Activated CD8-positive, alpha-beta memory T cell treated with anti-CD3 and anti-CD28 coated beads for 24 hours (primary cell): ENCODE measurements at regions not wholly inside any gene's neighbourhood (a gene's known extent, or its start where the extent isn't known, plus 50 kb on each side); places are given as distances from the start of the nearest gene placed in this dataset.

Experiments
- DNase-seq: peaks from one replicate; pipeline ENCODE4 v3.0.0-alpha.2; 2020

DNA sequence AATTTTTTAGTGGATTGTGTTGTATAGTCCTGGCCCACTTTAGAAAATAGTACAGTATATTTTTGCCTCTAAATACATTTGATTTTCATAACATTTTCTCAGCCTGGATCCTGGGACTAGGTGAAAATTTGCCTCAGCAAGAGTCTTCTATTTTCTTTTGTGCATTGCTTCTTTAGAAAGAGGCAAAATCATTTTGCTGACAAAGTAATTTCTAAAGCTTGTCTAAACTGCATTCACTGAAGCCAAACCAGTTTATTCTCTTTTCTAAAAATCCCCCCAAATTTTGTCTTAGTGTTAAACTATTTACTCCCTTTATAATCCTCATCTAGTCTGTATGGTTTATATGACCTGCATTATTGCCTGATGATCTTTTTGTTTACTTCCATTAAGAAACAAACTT lies 326.3 kb downstream of the C4orf33 start:
- DNase-seq, result no peak

DNA sequence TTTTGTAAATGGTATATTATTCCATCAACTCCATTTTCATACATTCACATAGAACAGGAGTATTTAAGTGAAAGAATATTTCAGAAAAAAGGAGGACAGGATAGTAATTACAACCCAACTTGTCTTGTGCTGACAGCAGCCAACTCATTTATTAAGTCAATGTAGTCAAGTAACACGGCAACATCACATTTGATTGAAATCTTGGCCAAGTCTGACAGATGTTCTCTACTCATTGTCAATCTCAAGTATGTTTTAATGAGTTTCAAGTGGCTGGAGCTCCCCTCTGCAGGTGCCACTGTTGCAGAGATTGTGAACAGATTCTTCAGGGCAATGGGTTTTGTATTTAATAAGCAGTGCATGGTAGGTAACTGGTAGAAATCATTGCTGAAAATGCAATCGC lies 332.5 kb downstream of the C4orf33 start:
- no peak for DNase-seq

DNA sequence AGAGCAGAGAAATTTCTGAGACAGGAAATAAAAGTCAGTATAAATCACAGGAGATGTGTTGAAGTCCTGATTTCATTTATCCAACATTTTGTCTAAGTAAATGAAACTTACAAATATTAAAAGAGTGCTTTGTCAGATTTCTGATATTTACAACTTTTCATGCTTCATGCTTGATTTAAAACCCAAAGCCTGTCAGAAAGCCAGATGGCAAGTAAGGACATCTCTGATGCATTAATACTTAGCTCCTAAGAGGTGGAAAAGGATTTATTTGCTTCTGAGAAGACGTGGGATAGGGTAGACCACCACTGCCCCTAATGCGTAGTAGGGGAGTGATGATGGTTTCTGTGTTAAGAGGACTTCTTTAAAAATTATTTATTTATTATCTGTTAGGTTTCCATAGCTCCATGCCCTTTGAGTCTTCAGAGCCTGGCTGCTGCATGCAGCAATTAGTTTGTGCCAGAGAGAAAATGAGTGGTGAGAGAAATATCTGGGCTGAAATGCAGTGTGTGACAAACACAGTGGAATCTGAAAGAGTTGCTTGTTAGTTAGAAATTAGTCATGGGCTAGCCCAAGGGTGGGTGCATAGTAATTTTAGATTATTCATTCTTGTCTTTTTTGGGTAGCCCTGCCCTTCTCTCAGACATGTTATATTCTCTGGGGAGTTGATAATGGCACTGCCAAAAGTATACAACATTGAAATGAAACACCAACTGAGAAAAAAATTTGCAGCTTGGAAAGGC lies 333.8 kb downstream of the C4orf33 start:
- DNase-seq, result no peak

DNA sequence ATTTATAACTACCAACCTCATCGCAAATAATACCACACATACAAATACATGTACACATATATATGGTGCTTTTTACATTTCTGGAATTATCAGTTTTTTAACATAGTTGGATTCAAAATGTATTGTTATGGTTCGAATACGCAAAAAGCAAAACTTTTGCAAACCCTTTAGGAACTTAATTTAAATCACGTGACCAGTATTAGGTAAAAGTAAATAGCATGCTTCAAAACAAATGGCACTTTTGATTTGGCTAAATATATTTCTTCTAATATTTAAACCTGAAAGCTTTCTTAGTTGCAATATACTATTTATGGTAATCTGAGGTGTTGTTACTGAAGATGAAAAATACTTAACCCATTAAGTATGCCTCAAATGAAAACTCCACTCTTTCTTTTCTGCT lies 341.4 kb downstream of the C4orf33 start:
- no peak for DNase-seq

DNA sequence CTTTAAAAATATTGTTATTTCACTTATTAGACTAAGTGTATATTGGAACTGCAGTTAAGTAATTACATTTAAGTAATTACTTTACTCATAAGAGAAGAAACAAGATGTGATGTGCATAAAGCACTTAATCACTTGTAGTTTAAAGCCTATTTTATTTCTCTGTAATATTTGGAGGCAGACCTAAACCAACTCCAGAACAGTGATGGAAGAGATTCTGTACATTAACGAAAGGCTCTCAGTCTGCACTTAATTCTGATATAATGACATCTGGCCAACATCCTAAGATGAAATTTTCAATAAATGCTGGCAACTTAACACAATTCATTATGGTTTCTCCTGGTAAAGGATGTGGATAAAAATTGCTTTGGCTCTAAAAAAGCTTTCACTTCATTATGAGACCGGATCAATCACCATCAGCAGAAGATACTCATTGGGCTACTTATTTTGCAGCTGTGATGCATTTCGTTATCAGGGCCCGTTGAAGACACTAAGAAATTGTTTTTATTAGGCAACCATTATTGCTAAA lies 342.6 kb downstream of the C4orf33 start:
- no peak for DNase-seq

DNA sequence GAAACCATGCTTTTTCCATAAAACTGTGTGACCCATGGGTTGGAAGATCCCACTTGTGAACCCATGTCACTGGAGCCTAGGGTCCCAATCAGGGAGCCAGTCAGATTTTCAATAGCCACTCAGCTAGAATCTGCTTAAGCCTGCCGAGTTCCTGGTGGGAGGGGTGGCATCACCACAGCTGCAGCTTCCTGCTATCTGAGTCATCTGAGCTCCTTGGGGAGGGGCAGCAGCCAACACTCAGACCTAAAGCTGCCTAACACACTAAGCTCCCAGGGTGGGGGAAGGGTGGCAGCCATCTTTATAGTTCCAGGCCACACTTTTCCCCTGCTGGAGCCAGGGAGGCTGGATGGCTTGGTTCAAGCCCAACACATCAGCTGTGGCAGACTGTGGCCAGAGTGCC lies 350.1 kb downstream of the C4orf33 start:
- DNase-seq, result no peak

DNA sequence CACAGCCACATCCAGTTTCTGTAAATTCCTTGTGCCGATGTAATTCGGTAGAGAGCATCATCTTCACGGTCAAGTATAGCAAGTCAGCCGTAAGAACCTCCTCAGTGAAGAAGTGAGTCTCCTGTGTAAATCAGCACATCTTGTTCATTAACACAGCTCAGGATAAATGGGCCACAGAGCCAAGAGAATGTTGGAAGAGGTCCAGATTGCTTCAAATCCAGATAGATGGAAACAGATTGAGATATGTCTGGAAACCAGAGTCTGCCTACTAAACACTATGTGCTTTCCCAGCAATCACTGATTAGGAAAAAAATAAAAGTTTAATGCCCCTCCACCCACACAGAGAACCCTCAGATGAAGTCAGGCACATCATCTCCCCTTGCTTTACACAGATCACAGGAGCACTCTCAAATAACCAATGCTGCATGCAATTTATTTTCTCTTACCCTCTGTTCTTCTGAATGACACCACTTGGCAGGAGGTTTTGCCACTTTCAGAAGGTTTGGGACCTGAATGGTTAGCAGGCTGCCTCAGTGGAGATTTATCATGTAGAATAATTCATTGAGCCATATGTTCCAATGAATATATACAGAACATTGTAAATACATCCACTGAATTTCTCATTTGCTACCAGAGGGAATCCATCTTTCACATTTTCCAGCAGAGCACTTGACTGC lies 357.7 kb downstream of the C4orf33 start:
- no peak for DNase-seq

DNA sequence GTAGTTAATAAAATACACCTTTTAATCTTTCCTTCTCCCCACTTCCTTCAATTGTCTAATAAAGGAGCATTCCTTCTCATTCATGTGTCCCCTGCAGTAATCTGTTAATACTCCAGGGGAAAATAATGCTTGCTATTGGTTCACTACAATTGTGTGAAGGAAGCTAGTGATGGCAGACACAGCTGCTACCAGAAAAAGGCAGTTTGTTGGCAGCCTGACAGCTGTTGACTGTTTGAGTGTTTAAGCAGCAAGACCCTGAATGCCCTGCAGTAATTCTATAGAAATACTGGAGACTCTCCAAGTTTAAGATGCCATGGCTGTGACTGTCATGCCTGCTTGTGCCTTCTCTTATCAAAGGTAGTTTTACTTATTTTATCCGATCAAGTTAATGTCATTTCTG lies 359.5 kb downstream of the C4orf33 start:
- no peak for DNase-seq

DNA sequence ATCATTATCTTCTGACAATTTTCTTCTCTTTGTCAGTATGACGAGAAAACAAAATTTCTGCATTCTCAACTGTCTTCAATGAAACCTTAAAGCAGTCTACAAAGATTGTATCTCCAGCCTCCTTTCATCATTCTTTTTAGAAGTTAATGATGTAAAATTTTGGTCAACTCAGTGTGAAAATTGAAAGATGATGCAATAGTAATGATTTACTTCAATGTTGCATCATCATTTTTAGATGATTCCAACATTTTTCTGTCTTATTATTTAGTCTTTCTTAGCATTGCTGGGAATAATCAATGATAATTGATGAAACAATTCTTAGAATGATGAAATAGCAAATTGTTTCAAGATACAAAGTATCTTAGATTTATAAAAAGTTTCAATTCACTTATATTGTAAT lies 372.7 kb downstream of the C4orf33 start:
- no peak for DNase-seq

DNA sequence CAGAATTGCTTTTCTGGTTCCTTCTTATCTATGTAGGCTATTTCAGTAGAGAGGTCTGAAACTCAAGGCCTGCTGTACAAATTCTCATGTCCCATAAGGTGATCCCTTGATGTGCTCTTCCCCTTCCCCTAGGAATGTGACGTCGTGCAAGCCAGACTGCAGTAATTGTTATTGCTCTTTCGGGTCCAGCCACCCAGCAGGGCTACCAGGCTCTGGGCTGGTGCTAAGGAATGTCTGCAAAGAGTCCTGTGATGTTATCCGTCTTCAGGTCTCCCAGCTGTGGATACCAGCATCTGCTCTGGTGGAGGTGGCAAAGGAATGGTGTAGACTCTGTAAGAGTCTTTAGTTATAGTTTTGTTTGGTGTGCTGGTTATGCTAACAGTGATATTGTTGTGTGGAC lies 378.7 kb downstream of the C4orf33 start:
- DNase-seq, result no peak

DNA sequence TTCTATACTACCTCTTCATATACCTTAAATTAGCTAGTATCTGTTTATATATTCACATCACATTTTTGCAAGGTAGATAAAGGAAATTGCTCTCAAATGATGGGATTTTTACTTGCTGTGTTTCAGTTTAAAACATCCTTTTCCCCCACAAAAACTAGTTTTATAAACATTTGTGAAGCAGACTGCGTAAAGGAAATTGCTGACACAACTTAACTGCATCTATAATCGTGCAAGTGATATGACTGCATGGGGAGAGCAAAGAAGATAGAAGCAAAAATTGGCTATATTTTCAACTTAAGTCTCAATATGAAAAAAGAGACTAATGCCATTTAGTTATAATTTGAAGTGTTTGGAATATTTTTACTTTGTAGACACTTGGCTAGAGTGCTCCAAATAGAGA lies 385.2 kb downstream of the C4orf33 start:
- DNase-seq, result no peak

DNA sequence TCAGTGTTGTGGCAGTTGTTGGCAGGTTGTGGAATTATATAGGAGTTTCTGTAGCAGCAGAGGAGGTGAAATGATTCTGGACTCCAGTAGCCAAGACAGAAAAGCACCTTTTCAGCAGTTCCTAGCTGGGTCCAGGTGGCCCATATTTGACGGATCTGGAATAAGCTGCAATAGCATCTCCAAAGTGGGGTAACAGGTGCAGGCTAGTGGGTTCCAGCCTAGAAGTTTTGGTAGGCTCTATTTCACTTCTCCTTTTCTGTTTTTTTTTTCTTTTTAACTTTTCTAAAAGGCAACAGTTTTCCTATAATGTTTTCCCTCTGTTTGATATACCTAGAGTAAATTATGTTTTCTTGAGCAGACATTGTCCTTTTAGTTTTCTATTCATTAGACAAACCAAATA lies 392.5 kb downstream of the C4orf33 start:
- no peak for DNase-seq

DNA sequence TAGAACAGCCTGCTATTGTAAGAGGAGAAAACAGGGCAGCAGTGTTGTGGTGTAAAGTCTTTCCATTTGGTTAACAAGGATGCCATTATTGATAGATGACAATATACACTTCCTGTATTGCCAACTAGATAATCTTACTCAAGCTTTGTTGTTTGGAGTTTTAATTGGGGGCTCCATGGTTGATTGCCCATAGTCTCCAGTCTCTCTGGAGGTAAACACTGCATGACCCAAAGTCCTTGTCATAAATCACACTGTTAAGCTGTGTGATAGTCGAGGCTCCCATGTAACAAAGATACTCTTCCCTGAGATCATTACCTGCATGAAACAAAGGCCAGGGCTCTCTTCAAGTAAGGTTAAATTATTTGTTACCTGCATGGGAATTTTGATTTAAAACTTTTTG lies 394.6 kb downstream of the C4orf33 start:
- no peak for DNase-seq

DNA sequence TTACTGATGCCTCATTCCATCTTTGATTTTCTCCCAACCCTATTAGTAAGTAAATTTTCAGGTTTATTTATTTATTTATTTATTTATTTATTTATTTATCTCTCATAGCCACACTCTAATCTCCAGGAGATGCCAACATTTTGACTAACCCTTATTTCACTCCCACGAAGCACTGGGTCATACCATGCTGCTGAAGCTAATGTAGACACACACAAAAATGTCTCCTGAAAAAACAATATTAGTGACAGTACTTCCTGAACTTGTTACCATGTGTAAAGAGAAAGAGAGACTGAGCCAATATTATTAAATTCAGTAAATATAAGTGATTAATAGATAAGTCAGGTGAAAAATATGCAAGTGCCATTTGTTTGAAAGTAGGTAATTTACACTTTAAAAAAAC lies 402.7 kb downstream of the C4orf33 start:
- no peak for DNase-seq

DNA sequence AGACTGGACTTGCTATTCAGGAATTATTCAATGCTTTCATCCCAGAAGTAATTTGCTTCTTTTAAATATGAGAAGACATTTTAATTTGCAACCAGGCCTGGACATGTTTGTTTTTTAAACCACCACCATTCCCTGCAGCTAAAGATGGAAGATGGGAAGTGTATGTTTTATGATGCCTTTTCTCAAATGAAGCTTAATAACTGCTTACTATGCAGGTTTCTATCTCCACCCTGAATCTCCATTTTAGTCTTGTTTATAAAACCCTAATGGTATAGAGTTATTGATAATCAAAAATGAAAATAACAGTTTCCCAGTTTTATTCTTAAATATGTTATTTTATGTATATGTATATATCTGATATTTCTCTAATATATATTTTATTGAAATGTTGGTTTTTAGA lies 418.9 kb downstream of the C4orf33 start:
- no peak for DNase-seq

DNA sequence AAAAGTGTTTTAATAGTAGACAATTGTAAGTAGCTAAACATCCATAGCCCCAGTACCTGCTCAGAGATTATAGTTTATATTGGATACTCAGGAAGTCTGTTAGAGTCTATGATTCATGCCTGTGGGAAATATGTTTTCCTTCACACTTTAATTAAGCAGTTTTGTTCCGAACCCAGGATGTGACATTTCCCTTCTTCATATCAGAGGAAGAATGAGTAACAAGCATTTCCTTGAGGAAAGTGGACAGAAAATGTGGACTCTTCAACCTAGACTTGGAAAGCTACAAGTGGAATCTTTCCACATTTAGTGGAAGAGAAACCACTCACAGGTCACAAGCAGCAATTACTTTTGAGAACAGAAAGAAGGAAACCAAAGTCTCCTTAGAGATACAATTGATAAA lies 419.4 kb downstream of the C4orf33 start:
- no peak for DNase-seq

DNA sequence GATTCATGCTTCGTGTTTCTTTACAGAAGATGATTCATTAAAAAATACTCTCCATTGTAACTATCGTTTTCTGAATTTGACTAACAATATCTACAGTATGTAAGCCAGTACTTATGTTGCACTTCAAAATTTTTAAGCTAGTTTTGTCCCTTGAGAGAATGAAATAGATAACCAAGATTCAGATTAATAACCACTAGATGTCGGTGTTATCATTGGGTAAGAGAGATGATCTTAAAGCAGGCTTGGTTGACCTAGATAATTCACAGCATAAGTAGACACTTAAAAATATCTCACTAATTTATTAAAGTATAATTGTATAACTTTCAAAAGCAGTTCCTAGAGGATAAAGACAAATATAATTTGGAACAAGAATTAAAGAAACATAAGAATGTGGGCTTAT lies 430.9 kb downstream of the C4orf33 start:
- DNase-seq, result no peak

DNA sequence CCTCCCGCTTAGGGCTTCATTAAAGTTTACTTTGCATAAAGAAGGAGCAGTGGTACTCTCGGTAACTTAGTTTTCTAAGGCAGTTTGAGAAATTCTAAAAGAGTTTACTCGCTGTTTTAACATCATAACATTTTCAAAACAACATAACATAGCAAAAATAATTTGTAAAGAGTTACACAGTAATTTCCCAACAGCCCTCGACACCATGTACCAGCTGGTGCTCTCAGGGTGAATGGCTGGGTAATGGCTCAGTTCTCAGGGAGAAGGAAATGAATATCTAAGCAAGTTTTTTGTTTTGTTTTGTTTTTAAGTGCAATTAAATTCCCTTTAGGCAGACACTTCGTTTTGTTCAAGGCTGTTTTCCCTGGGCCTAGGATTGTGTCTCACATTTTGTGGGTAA lies 435.3 kb downstream of the C4orf33 start:
- DNase-seq, result no peak

DNA sequence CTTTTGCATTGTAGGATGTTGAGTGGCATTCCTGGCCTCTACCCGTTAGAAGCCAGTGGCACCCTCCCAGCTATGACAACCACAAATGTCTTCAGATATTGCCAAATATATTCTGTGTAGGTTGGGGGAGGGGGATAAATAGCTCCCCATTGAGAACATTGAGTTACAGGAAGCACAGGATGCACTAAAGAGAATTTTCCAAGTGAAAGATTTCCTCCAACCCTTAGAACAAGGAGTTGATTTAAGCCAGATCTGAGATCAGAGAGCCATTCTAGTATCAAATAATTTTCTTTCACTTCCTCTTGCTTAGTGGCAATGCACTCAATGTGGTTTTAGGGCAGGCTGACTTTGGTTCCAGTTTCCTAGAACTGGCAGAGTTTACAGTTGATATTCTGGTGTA lies 436.6 kb downstream of the C4orf33 start:
- DNase-seq, result no peak

DNA sequence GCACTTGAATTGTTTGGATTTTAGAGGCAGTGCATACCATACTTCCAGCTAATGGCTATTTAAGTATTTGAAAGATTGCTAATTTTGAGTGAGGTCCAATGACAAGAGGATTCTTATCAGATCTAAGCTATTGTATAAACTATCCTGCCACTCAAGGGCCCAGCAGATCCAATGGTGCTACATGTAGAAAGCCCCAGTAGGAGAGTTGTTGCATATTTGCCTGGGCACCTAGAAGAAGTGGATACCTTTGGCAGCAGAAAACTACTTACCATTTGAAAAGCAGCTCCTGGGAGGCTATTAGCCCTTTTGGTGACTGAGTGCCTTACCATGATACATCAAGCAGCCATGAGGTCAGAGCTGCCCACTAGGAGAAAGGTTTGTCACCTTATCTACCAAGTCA lies 447.3 kb downstream of the C4orf33 start:
- DNase-seq, result no peak

DNA sequence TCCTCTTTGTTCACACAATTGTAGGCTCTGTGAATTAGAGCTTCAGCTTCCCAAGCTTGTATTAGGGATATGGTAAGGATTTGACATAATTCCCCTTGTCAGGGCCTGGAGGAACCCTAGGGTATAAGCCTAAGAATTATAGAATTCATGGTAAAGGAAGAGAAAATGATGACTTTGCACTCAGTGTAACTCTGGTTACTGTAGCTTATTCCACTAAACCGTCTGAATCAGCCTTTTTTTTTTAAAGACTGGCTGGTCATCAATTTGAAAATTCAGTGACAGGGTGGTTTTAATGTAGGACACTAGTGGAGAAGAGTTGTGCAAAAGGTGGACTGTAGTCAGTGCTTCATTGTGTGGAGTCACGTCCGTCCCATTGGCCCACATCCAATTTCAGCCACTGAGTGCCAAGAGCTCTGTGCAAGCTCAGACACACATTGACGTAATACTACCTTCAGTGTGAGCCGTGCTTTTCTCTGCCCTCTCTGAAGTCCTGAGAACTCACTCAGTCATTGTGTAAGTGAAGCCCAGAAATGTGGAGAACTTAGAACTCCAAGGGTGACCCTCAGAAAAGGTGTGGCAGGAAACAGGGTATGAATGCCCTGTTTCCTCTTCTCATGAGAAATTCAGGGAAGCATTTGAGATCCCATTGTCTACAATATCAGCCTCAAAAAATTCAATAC lies 449.8 kb downstream of the C4orf33 start:
- no peak for DNase-seq

DNA sequence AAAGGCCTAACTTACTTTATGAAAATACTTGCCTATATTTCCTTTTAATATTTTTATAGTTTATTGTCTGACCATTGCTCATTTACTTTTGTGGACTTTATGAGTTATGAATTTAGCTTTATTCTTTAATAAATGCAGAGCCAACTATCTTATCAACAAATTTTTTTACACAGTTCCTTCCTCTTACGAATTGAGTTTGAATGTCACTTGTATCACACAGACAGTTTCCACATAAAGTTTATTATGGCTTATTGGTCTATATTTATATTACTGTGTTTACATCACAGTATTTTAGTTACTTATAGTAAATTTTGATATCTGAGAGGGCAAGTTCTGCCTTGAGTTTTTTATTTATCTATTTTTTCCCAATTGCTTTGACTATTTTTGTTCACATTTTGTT lies 450.6 kb downstream of the C4orf33 start:
- no peak for DNase-seq

DNA sequence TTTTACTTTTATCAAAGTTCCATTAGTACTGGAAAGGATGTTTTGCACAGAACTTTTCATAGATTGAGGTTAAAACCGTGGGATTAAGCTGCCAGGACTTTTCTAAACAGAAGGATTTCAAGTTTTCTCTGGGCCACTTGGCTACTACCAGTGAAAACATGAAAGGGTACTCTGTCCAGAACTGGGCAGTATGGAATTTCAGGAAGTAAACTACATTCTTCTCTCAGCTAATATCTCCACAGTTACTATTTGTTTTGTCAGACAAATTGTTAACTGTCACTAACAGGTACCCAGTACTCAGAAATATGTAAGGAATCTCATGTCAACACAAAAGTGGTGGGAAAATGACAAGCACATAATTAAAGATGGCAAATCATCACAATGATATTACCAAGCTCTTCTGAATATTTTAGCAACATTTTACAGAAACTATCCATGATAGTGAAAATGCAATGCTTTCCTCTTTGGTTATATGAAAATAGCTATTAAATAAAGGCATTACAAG lies 454.4 kb downstream of the C4orf33 start:
- DNase-seq, result no peak

DNA sequence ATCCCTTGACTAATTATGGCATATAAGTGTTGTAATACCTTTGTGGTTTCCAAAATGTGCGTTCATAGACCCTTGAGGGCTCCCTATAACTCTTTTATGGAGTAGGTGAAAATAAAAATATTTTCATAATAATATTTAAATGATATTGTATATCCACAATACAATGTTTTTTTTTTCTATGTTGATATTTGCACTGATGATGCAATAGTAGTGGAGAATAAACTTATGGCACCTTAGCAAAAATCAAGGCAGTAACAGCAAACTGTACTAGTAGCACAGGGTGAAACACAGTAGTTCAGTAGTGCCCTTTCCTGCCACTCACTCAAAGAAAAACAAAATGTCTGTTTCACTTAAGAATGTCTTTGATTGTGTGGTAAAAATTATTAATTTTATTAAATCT lies 465.3 kb downstream of the C4orf33 start:
- DNase-seq, result no peak
